HFF-Myc (cell line): ENCODE measurements at regions not wholly inside any gene's neighbourhood (a gene's known extent, or its start where the extent isn't known, plus 50 kb on each side); places are given as distances from the start of the nearest gene placed in this dataset.

ENCODE experiments used
- DNase-seq: peaks from one replicate; pipeline ENCODE4 v3.0.0-alpha.2; 2011; ENCODE audit warnings: low read depth; ENCODE audit errors: extremely low read depth
- H3K4me3 ChIP-seq: replicated peaks from 2 replicates; pipeline ENCODE4 v1.5.1; 2011; ENCODE audit warnings: low read depth, mild to moderate bottlenecking, control low read depth, low read length
- TF ChIP-seq, protein P1 (sequence below): IDR thresholded peaks from 2 replicates; pipeline ENCODE4 v1.5.1; 2012; ENCODE audit warnings: mild to moderate bottlenecking, low read depth, low read length, control low read depth; ENCODE audit errors: missing control alignments

GRCh38 chr4:57905965-57906364 is 795.8 kb upstream of the IGFBP7 start:
- TF ChIP-seq, protein P1, sequence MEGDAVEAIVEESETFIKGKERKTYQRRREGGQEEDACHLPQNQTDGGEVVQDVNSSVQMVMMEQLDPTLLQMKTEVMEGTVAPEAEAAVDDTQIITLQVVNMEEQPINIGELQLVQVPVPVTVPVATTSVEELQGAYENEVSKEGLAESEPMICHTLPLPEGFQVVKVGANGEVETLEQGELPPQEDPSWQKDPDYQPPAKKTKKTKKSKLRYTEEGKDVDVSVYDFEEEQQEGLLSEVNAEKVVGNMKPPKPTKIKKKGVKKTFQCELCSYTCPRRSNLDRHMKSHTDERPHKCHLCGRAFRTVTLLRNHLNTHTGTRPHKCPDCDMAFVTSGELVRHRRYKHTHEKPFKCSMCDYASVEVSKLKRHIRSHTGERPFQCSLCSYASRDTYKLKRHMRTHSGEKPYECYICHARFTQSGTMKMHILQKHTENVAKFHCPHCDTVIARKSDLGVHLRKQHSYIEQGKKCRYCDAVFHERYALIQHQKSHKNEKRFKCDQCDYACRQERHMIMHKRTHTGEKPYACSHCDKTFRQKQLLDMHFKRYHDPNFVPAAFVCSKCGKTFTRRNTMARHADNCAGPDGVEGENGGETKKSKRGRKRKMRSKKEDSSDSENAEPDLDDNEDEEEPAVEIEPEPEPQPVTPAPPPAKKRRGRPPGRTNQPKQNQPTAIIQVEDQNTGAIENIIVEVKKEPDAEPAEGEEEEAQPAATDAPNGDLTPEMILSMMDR, result no peak
- no peak overlapping the region for H3K4me3 ChIP-seq
- DNase-seq, result no peak

GRCh38 chr4:57877047-57877458 is 766.9 kb upstream of the IGFBP7 start:
- no peak for DNase-seq
- TF ChIP-seq, protein P1, result no peak
- no peak overlapping the region for H3K4me3 ChIP-seq

GRCh38 chr4:57875829-57876392 is 765.7 kb upstream of the IGFBP7 start:
- DNase-seq, result no peak
- H3K4me3 ChIP-seq, result no peak overlapping the region
- TF ChIP-seq, protein P1, result no peak

DNA sequence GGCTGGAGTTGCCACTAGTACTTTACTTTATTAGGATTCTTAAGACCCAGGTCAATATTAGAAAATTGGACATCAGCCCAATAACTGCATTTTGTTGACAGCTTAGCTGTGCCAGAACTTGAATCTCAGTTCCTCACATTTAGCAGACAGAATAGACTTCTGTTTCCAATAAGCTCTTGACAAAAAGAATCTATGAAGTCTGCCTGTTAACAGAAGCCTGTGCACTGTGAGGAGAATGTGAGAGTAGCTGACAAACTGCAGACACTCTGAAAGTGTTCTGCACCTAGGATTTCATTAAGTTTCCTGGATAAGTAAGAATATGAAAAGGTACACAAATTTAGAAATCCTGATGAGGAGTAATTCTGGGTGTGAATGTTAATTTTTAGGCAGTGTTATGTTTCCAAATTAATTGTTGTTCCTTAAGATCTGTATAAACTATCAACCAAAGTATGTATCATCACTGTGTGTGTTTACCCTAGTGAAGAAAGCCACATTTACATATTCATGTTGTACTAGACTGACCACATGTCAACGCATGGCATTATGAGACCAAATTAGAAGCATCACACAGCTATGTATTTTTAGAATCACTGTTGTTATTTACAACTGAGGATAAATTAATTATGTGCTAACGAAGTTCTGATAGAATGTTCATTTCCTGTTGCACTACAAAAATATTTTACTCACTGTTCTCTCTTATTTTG is 756.4 kb upstream of the IGFBP7 start:
- no peak overlapping the region for H3K4me3 ChIP-seq
- TF ChIP-seq, protein P1, result no peak
- no peak for DNase-seq

DNA sequence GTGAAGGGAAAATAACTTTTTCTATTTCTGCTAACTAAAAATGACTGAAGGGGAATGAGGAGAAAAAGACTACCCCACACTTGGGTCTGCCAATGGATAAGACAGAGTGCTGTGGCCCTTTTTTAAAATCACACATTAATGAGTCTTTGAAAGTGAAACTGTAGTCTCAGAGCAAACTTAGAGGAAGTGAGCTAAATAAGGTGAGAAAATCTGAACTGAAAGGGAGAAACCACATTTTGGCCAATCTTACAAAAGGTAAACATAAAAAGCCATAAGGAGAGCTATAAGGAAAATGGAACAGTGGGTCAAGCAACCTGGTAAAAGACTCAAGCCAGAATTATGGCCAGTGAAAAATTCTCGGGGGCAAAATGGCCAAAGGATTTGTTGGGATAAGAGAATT is 755.1 kb upstream of the IGFBP7 start:
- H3K4me3 ChIP-seq, result no peak overlapping the region
- TF ChIP-seq, protein P1, result no peak
- DNase-seq, result no peak

GRCh38 chr4:57854748-57855147 is 744.6 kb upstream of the IGFBP7 start:
- DNase-seq, result no peak
- no peak overlapping the region for H3K4me3 ChIP-seq
- TF ChIP-seq, protein P1, result no peak

DNA sequence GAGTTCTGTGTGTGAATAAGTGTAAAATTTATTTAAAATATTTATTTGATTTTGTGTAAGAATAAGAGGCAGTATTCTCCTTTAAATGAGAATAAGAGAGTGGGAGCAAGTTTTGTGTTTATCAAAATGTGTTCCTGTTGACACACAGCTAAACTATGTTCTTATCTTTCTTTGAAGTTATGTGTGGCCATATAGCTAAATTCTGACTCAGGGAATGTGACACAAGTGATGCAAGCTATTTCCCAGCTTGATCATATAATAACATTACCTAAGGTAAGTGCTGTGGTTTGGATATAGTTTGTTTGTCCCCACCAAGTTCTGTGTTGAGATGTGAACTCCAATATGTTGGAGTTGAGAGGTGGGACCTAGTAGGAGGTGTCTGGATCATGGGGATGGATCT is 740.0 kb upstream of the IGFBP7 start:
- TF ChIP-seq, protein P1, result no peak
- no peak for DNase-seq
- no peak overlapping the region for H3K4me3 ChIP-seq
